Upper lobe of left lung (tissue), 4 donors: ENCODE measurements at regions not wholly inside any gene's neighbourhood (a gene's known extent, or its start where the extent isn't known, plus 50 kb on each side); places are given as distances from the start of the nearest gene placed in this dataset.

Experiments used
- EP300 ChIP-seq, 4 donors: sonication (generic); formaldehyde crosslinking; IDR thresholded peaks; one replicate each; pipeline ENCODE4 v1.5.1; 2017; ENCODE audit warnings: antibody characterized with exemption in 4 of 4, control low read depth in 2 of 4
- POLR2A ChIP-seq, 4 donors: fragments of 450-650 bp; IDR thresholded peaks; one replicate each; pipeline ENCODE4 v1.5.1; 2016 to 2017; ENCODE audit warnings: antibody characterized with exemption in 4 of 4, mild to moderate bottlenecking in 2 of 4
- POLR2AphosphoS5 ChIP-seq, 2 donors: sonication (generic); formaldehyde crosslinking; IDR thresholded peaks; one replicate each; pipeline ENCODE4 v1.5.1; 2017; ENCODE audit warnings: antibody characterized with exemption in 2 of 2
- TF ChIP-seq, protein P1 (sequence below), 6 experiments: fragments of 450-650 bp in 4 of 6; fragments of 200-600 bp in 2 of 6; sonication (generic) in 2 of 6; IDR thresholded peaks; one replicate each; pipeline ENCODE4 v1.5.1; 2016 to 2019; ENCODE audit warnings: antibody characterized with exemption in 6 of 6

GRCh38 chr2:5616019-5616418 lies 76.2 kb upstream of the SOX11 start:
- TF ChIP-seq POLR2A (IDR thresholded peaks at IDR 0.05) (no peak), EP300 (IDR thresholded peaks at IDR 0.05) (no peak), POLR2AphosphoS5 (IDR thresholded peaks at IDR 0.05) (no peak)
- TF ChIP-seq, protein P1, sequence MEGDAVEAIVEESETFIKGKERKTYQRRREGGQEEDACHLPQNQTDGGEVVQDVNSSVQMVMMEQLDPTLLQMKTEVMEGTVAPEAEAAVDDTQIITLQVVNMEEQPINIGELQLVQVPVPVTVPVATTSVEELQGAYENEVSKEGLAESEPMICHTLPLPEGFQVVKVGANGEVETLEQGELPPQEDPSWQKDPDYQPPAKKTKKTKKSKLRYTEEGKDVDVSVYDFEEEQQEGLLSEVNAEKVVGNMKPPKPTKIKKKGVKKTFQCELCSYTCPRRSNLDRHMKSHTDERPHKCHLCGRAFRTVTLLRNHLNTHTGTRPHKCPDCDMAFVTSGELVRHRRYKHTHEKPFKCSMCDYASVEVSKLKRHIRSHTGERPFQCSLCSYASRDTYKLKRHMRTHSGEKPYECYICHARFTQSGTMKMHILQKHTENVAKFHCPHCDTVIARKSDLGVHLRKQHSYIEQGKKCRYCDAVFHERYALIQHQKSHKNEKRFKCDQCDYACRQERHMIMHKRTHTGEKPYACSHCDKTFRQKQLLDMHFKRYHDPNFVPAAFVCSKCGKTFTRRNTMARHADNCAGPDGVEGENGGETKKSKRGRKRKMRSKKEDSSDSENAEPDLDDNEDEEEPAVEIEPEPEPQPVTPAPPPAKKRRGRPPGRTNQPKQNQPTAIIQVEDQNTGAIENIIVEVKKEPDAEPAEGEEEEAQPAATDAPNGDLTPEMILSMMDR (IDR thresholded peaks at IDR 0.05), result no peak
